Endothelial cell of umbilical vein (primary cell): ENCODE measurements at regions not wholly inside any gene's neighbourhood (a gene's known extent, or its start where the extent isn't known, plus 50 kb on each side); places are given as distances from the start of the nearest gene placed in this dataset.

Experiments
- BruUV-seq: library from RNA; stranded (reverse); fragments of 400-500 nt; replicated peaks from 2 replicates; lab custom pipeline; 2021; lab: Mats Ljungman, UMichigan
- CTCF ChIA-PET: fragments of 300-600, 350-600 bp; sonication (Branson Sonifier 250); formaldehyde crosslinking; loops from one replicate; lab custom pipeline; 2021; ENCODE audit warnings: antibody characterized with exemption, inconsistent platforms; lab: Charles Lee
- POLR2A ChIA-PET: fragments of 300-600, 350-600 bp; sonication (Branson Sonifier 250); formaldehyde crosslinking; loops from one replicate; lab custom pipeline; 2021; ENCODE audit warnings: antibody characterized with exemption, inconsistent platforms; lab: Charles Lee
- DNase-seq: peaks from one replicate; pipeline ENCODE4 v3.0.0-alpha.2; 2011; ENCODE audit warnings: low read depth, low spot score
- FAIRE-seq: peaks from 2 replicates; lab custom pipeline; 2011; peaks lifted over from hg19 to GRCh38; lab: Jason Lieb, UNC
- H2AFZ ChIP-seq: 2 replicates; pipeline ENCODE4 v1.6.0; 2012; ENCODE audit warnings: low read depth, low read length, control low read depth, inconsistent platforms
- H3K27ac ChIP-seq: 2 replicates; pipeline ENCODE4 v1.5.1; 2011; ENCODE audit warnings: low read depth, mild to moderate bottlenecking, control low read depth, low read length, moderate library complexity; ENCODE audit not compliant: insufficient read depth
- H3K27me3 ChIP-seq, 2 experiments: 2 replicates each; pipeline versions ENCODE4 v1.6.0 to v1.6.1; 2011; ENCODE audit warnings: low read length in 2 of 2, mixed read lengths in 1 of 2; ENCODE audit not compliant: control insufficient read depth in 2 of 2, insufficient read depth in 2 of 2
- H3K36me3 ChIP-seq, 2 experiments: 2 replicates in 1 of 2; 3 replicates in 1 of 2; pipeline ENCODE4 v1.5.1; 2011; ENCODE audit warnings: low read length in 2 of 2, mild to moderate bottlenecking in 1 of 2, moderate library complexity in 1 of 2; ENCODE audit not compliant: control insufficient read depth in 2 of 2, insufficient read depth in 2 of 2; ENCODE audit errors: extremely low read depth in 1 of 2
- H3K4me1 ChIP-seq: 3 replicates; pipeline ENCODE4 v1.5.1; 2011; ENCODE audit warnings: mild to moderate bottlenecking, low read length; ENCODE audit not compliant: control insufficient read depth, insufficient read depth; ENCODE audit errors: extremely low read depth
- H3K4me2 ChIP-seq: 2 replicates; pipeline ENCODE4 v1.6.1; 2011; ENCODE audit warnings: low read length, control low read depth, mixed read lengths; ENCODE audit not compliant: insufficient read depth
- H3K4me3 ChIP-seq, 3 experiments: fragments of 200-600 bp in 1 of 3; sonication (generic), shearing (Covaris generic) in 1 of 3; replicated peaks in 1 of 3; 2 replicates each; pipeline ENCODE4 v1.5.1; 2011 to 2016; ENCODE audit warnings: control low read depth in 3 of 3, low read length in 3 of 3, mild to moderate bottlenecking in 2 of 3, inconsistent platforms in 1 of 3, low read depth in 1 of 3, moderate library complexity in 1 of 3; ENCODE audit not compliant: insufficient read depth in 1 of 3
- H3K79me2 ChIP-seq: 2 replicates; pipeline ENCODE4 v1.6.0; 2012; ENCODE audit warnings: low read length, inconsistent platforms; ENCODE audit not compliant: control insufficient read depth, insufficient read depth
- H3K9ac ChIP-seq: replicated peaks from 2 replicates; pipeline ENCODE3; 2011; ENCODE audit warnings: low read length, control low read depth; ENCODE audit not compliant: insufficient read depth; ENCODE audit errors: extremely low read depth
- H3K9me1 ChIP-seq: replicated peaks from 3 replicates; pipeline ENCODE4 v1.6.0; 2011; ENCODE audit warnings: mild to moderate bottlenecking, low read length; ENCODE audit not compliant: control insufficient read depth, insufficient read depth; ENCODE audit errors: extremely low read depth
- H3K9me3 ChIP-seq: replicated peaks from 2 replicates; pipeline ENCODE4 v1.5.1; 2012; ENCODE audit warnings: low read length, inconsistent platforms; ENCODE audit not compliant: control insufficient read depth, insufficient read depth
- H4K20me1 ChIP-seq: replicated peaks from 2 replicates; pipeline ENCODE3; 2011; ENCODE audit warnings: mild to moderate bottlenecking, low read length; ENCODE audit not compliant: control insufficient read depth, insufficient read depth; ENCODE audit errors: extremely low read depth
- CTCF ChIP-seq, 2 donors: IDR thresholded peaks; 1 replicate in 1 of 2; 2 replicates in 1 of 2; pipeline ENCODE4 v1.5.1; 2011; ENCODE audit warnings: low read length in 2 of 2, mild to moderate bottlenecking in 2 of 2, moderate library complexity in 2 of 2, control low read depth in 1 of 2, inconsistent platforms in 1 of 2, low read depth in 1 of 2; ENCODE audit not compliant: insufficient read depth in 1 of 2; ENCODE audit errors: extremely low read depth in 1 of 2
- EZH2 ChIP-seq: IDR thresholded peaks from 2 replicates; pipeline ENCODE4 v1.6.1; 2012; ENCODE audit warnings: borderline replicate concordance, low read depth, mild to moderate bottlenecking, moderate library complexity, low read length, inconsistent platforms; ENCODE audit not compliant: severe bottlenecking
- FOS ChIP-seq: IDR thresholded peaks from 2 replicates; pipeline ENCODE4 v1.6.1; 2011; ENCODE audit warnings: mild to moderate bottlenecking, low read length, moderate library complexity, borderline replicate concordance; ENCODE audit not compliant: insufficient read depth
- GATA2 ChIP-seq: IDR thresholded peaks from 2 replicates; pipeline ENCODE4 v1.7.0; 2011; ENCODE audit warnings: low read depth, mild to moderate bottlenecking, moderate library complexity, mixed read lengths, low read length; ENCODE audit not compliant: insufficient read length, insufficient read depth
- JUN ChIP-seq: IDR thresholded peaks from 2 replicates; pipeline ENCODE4 v1.6.1; 2011; ENCODE audit warnings: borderline replicate concordance, low read depth; ENCODE audit not compliant: insufficient read length, insufficient read depth
- MAX ChIP-seq: IDR thresholded peaks from 2 replicates; pipeline ENCODE4 v1.6.1; 2011; ENCODE audit not compliant: insufficient read depth, insufficient read length
- MYC ChIP-seq: IDR thresholded peaks from one replicate; pipeline ENCODE4 v1.6.1; 2011; ENCODE audit warnings: mild to moderate bottlenecking, low read depth, low read length
- POLR2A ChIP-seq: IDR thresholded peaks from 2 replicates; pipeline ENCODE4 v1.6.1; 2012; ENCODE audit warnings: low read depth, mild to moderate bottlenecking, control low read depth, low read length
- POLR2AphosphoS5 ChIP-seq: IDR thresholded peaks from 2 replicates; pipeline ENCODE4 v1.6.1; 2012; ENCODE audit warnings: low read depth, mild to moderate bottlenecking, control low read depth, low read length, moderate library complexity; ENCODE audit not compliant: insufficient read depth
- dilution Hi-C: fragments of 300-500 bp; cut with MboI; formaldehyde crosslinking; loops from one replicate; pipeline ENCODE4 v1.15.0; 2019; ENCODE audit warnings: low sequenced_read_pairs; ENCODE audit not compliant: extremely low pct_ligation_motif_present
- intact Hi-C: fragments of 100-400 bp; cut with micrococcal nuclease; formaldehyde crosslinking; loops from one replicate; pipeline ENCODE4 v1.10.0; 2022

DNA sequence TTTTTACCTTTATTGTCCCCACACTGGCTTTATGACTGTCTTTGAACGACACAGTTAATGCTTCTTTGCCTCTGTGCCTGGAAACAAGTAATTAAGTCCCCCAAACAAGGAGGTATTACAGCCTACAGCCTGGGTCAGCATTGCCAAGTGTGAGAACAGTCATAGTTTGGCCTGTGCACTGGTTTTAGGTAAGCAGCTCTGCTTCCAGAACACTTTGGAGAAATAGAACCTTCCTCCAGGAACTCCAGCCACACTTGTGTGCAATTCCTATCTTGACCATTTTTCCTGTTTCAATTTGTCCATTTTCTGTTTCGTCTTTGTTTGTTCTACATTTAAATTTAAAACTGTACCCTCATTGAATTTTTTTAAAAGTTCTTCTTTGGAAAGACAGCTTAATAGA lies 568.2 kb downstream of the TUSC7 start:
- no peaks in the 10 kb centered on the region for H4K20me1 ChIP-seq
- intact Hi-C loops, result no loop called here
- CTCF ChIA-PET, result interaction anchor here (0.6 to 1.8 kb wide), 4 partner anchors 17 to 119 kb away, joined by 3 to 8 read pairs (median 4); no protein-coding TSS in a partner anchor
- H3K36me3 ChIP-seq, result no peaks in the 10 kb centered on the region
- BruUV-seq, result no TSS peak
- H3K4me1 ChIP-seq, result peaks cover 11% of the 10 kb centered on the region
- DNase-seq (no peak), FAIRE-seq (no peak)
- TF ChIP-seq FOS, result no peak
- no peak for TF ChIP-seq EZH2
- TF ChIP-seq GATA2, result no peak
- no peak for TF ChIP-seq POLR2AphosphoS5
- no peak for TF ChIP-seq MYC
- no peak for TF ChIP-seq JUN
- TF ChIP-seq MAX, result no peak
- no peak for TF ChIP-seq POLR2A
- no peak for TF ChIP-seq CTCF (IDR thresholded peaks at IDR 0.05; ENCODE audit: extremely low read depth in 1 of 2, insufficient read depth in 1 of 2, low read depth in 1 of 2, low read length in 2 of 2)
- H3K9ac ChIP-seq, result no peak overlapping the region
- no peak overlapping the region for H3K4me3 ChIP-seq
- no peaks in the 10 kb centered on the region for H3K9me3 ChIP-seq
- dilution Hi-C loops, result no loop called here
- H3K9me1 ChIP-seq, result peaks cover 3% of the 10 kb centered on the region
- no peak overlapping the region for H2AFZ ChIP-seq
- H3K4me2 ChIP-seq, result no peak overlapping the region
- H3K27ac ChIP-seq, result no peak overlapping the region
- no peaks in the 10 kb centered on the region for H3K27me3 ChIP-seq
- POLR2A ChIA-PET, result no interaction called here
- no peaks in the 10 kb centered on the region for H3K79me2 ChIP-seq
